ENCODE measurements at regions not wholly inside any gene's neighbourhood (a gene's known extent, or its start where the extent isn't known, plus 50 kb on each side); places are given as distances from the start of the nearest gene placed in this dataset.

GRCh38 chr7:31421607-31422006, 81.1 kb upstream of the NEUROD6 start:
- no peaks in the 10 kb centered on the region for H3K27me3 ChIP-seq
- no peaks in the 10 kb centered on the region for H3K36me3 ChIP-seq
- no peak overlapping the region for H3K4me3 ChIP-seq
- no peak for TF ChIP-seq CTCF (IDR thresholded peaks at IDR 0.05)
- no peak for TF ChIP-seq POLR2AphosphoS5 (IDR thresholded peaks at IDR 0.05)
- no peak for TF ChIP-seq EP300 (IDR thresholded peaks at IDR 0.05)
- no peak for TF ChIP-seq POLR2A (IDR thresholded peaks at IDR 0.05)
- H3K9me3 ChIP-seq: no peaks in the 10 kb centered on the region
- no peaks in the 10 kb centered on the region for H3K4me1 ChIP-seq
- no peak overlapping the region for H3K27ac ChIP-seq
- no peak for ATAC-seq (ENCODE audit: low FRiP score in 2 of 2)
- 96 to 97% methylated on average over 2 of the region's 2 CpGs for WGBS, 2 donors
- DNase-seq: no peak

DNA sequence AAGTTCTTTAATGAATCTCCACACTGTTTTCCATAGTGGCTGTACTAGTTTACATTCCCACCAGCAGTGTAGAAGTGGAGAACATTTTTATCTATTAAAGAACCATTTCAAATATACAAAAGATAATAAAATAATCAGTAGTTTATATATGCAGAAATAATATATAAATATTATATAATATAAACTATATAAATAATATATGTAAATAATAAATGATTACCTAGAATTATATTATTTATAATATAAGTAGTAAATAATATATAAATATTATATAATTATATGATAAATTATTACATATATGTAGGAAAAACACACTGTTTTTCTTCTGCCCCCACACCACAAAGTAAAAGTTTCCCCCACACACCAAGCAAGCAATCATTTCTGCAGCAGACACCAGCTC, 83.5 kb upstream of the NEUROD6 start:
- ATAC-seq (ENCODE audit: low FRiP score in 2 of 2): no peak
- Histone ChIP-seq H3K4me1 (no peaks in the 10 kb centered on the region), H3K36me3 (no peaks in the 10 kb centered on the region), H3K27me3 (no peaks in the 10 kb centered on the region), H3K9me3 (no peaks in the 10 kb centered on the region), H3K27ac (no peak overlapping the region), H3K4me3 (no peak overlapping the region)
- TF ChIP-seq CTCF (IDR thresholded peaks at IDR 0.05): no peak
- no peak for TF ChIP-seq POLR2A (IDR thresholded peaks at IDR 0.05)
- no peak for TF ChIP-seq EP300 (IDR thresholded peaks at IDR 0.05)
- no peak for TF ChIP-seq POLR2AphosphoS5 (IDR thresholded peaks at IDR 0.05)
- no peak for DNase-seq

DNA sequence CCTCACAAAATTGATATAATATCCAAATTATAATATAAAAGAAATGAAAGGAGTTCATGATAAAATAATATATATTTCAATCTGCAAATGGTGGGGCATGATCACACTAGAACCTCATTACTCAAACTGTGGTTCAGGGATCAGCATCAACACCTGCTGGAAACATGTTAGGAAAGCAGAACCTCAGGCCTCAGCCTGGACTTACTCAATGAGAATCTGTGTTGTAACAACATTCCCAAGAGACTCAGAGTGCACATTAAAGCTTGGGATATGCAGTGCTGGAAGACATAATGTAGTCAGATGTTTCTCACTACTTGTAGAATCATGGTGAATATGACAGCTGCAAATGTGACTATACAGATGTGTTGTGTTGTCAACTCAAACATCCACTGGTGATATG, 81.7 kb upstream of the ITPRID1 start:
- DNase-seq: no peak
- Histone ChIP-seq H3K4me3 (no peak overlapping the region), H3K36me3 (no peaks in the 10 kb centered on the region), H3K27ac (no peak overlapping the region), H3K9me3 (no peaks in the 10 kb centered on the region), H3K4me1 (no peaks in the 10 kb centered on the region), H3K27me3 (no peaks in the 10 kb centered on the region)
- TF ChIP-seq CTCF (IDR thresholded peaks at IDR 0.05) (no peak), EP300 (IDR thresholded peaks at IDR 0.05) (no peak)
- no peak for ATAC-seq (ENCODE audit: low FRiP score in 2 of 2)

GRCh38 chr7:31432836-31433340, 81.0 kb upstream of the ITPRID1 start:
- no peak for DNase-seq
- H3K27ac ChIP-seq: no peak overlapping the region
- H3K4me1 ChIP-seq: no peaks in the 10 kb centered on the region
- H3K36me3 ChIP-seq: no peaks in the 10 kb centered on the region
- TF ChIP-seq CTCF (IDR thresholded peaks at IDR 0.05): no peak
- TF ChIP-seq POLR2A (IDR thresholded peaks at IDR 0.05): no peak
- no peak for TF ChIP-seq POLR2AphosphoS5 (IDR thresholded peaks at IDR 0.05)
- no peak for TF ChIP-seq EP300 (IDR thresholded peaks at IDR 0.05)
- no peak for ATAC-seq (ENCODE audit: low FRiP score in 2 of 2)
- H3K27me3 ChIP-seq: no peaks in the 10 kb centered on the region
- H3K4me3 ChIP-seq: no peak overlapping the region
- 69 to 80% methylated on average over 6 of the region's 6 CpGs for WGBS, 2 donors
- H3K9me3 ChIP-seq: no peaks in the 10 kb centered on the region

DNA sequence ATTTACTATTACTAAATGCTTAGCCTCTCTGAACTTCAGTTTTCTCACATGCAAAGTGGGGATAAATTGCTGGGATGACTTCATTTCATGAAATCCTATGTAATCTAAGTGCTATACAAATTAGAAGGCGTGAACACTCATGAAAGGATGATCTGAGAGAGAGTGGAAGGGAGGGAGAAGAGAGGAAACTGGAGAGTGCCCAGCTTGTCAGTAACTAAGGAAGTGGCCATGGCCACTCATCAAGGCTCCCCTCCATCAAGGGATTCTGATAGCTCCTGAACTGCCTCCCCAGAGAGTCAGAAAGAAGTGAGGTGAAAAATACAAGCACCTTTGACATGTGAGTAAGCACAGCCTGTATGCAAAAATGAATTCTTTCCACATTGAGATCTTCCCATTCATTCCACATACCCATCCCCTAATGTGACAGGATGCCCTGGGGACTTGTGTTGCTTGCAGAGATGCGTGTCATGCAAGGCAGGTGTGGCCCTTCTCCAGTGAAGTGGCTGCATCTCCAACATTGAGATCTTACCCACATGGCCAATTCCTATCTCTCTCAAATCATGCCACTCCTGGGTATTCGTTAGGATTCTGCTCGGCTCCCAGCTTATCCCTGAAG, 76.5 kb upstream of the ITPRID1 start:
- Histone ChIP-seq H3K36me3 (no peaks in the 10 kb centered on the region), H3K4me3 (no peak overlapping the region), H3K27ac (no peak overlapping the region), H3K27me3 (no peaks in the 10 kb centered on the region), H3K9me3 (no peaks in the 10 kb centered on the region), H3K4me1 (no peaks in the 10 kb centered on the region)
- no peak for TF ChIP-seq POLR2A (IDR thresholded peaks at IDR 0.05)
- no peak for TF ChIP-seq EP300 (IDR thresholded peaks at IDR 0.05)
- no peak for TF ChIP-seq CTCF (IDR thresholded peaks at IDR 0.05)
- TF ChIP-seq POLR2AphosphoS5 (IDR thresholded peaks at IDR 0.05): no peak
- 82 to 89% methylated on average over 4 of the region's 4 CpGs for WGBS, 2 donors
- ATAC-seq (ENCODE audit: low FRiP score in 2 of 2) (no peak), DNase-seq (no peak)
